Choroid plexus epithelial cell (primary cell): ENCODE measurements at regions not wholly inside any gene's neighbourhood (a gene's known extent, or its start where the extent isn't known, plus 50 kb on each side); places are given as distances from the start of the nearest gene placed in this dataset.

Experiments used
- DNase-seq: peaks from one replicate; pipeline ENCODE4 v3.0.0-alpha.2; 2010; ENCODE audit warnings: low read depth
- H3K4me3 ChIP-seq: 2 replicates; pipeline ENCODE4 v1.5.1; 2011; ENCODE audit warnings: low read depth, mild to moderate bottlenecking, control low read depth, low read length, moderate library complexity
- TF ChIP-seq, protein P1 (sequence below): conservative IDR thresholded peaks from 2 replicates; pipeline ENCODE4 v1.5.1; 2011; ENCODE audit warnings: low read depth, mild to moderate bottlenecking, control low read depth, inconsistent platforms, low read length, moderate library complexity

- TF ChIP-seq, protein P1, sequence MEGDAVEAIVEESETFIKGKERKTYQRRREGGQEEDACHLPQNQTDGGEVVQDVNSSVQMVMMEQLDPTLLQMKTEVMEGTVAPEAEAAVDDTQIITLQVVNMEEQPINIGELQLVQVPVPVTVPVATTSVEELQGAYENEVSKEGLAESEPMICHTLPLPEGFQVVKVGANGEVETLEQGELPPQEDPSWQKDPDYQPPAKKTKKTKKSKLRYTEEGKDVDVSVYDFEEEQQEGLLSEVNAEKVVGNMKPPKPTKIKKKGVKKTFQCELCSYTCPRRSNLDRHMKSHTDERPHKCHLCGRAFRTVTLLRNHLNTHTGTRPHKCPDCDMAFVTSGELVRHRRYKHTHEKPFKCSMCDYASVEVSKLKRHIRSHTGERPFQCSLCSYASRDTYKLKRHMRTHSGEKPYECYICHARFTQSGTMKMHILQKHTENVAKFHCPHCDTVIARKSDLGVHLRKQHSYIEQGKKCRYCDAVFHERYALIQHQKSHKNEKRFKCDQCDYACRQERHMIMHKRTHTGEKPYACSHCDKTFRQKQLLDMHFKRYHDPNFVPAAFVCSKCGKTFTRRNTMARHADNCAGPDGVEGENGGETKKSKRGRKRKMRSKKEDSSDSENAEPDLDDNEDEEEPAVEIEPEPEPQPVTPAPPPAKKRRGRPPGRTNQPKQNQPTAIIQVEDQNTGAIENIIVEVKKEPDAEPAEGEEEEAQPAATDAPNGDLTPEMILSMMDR: no peak
- DNase-seq: peak; percentile 84
- H3K4me3 ChIP-seq: no peak overlapping the region
These were observed 465.3 kb upstream of the ARRDC3 start for GRCh38 chr5:91848453-91848852.

DNA sequence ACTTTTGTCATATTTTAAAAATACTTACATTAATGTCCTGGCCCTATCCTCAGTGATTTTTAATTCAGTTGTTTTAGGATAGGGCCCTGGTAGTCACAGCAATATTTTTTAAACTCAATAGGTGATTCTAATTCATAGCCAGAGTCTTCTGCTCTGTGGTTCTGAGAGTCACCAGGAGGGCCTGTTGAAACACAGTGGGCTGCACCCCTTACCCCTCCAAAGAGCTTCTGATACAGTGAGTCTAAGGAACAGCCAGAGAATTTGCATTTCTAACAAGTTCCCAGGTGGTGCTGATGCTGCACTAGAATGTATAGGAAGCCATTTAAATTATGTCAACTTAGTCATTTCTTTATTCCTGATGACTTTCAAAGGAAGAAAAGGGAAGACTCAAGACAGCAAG lies 458.3 kb upstream of the ARRDC3 start:
- TF ChIP-seq, protein P1: no peak
- no peak overlapping the region for H3K4me3 ChIP-seq
- no peak for DNase-seq

GRCh38 chr5:91840412-91840811 lies 457.3 kb upstream of the ARRDC3 start:
- DNase-seq: no peak
- no peak overlapping the region for H3K4me3 ChIP-seq
- TF ChIP-seq, protein P1: no peak

- TF ChIP-seq, protein P1: no peak
- no peak for DNase-seq
- H3K4me3 ChIP-seq: no peak overlapping the region
These were observed 456.6 kb upstream of the ARRDC3 start for GRCh38 chr5:91839721-91840120.

GRCh38 chr5:91839233-91839632 lies 456.1 kb upstream of the ARRDC3 start:
- H3K4me3 ChIP-seq: no peak overlapping the region
- TF ChIP-seq, protein P1: no peak
- DNase-seq: no peak

- TF ChIP-seq, protein P1: no peak
- DNase-seq: no peak
- no peak overlapping the region for H3K4me3 ChIP-seq
These were observed 447.3 kb upstream of the ARRDC3 start for GRCh38 chr5:91830361-91830953.

GRCh38 chr5:91825618-91826017 lies 442.5 kb upstream of the ARRDC3 start:
- TF ChIP-seq, protein P1: no peak
- no peak for DNase-seq
- H3K4me3 ChIP-seq: no peak overlapping the region
